Caki2 (cell line): ENCODE measurements at regions not wholly inside any gene's neighbourhood (a gene's known extent, or its start where the extent isn't known, plus 50 kb on each side); places are given as distances from the start of the nearest gene placed in this dataset.
A peak's percentile ranks its signal among the peaks of the same experiment; 100 is the strongest.
"Not testable (repeated sequence)": the region's sequence is repeated elsewhere in the genome, so short reads cannot be mapped to it uniquely, and the experiment has no call there.

Source experiments
- DNase-seq: peaks from one replicate; pipeline ENCODE4 v3.0.0-alpha.2; 2015; ENCODE audit warnings: low read depth
- in situ Hi-C: cut with HindIII; loops from 2 replicates; pipeline ENCODE4 v1.10.0; 2016; ENCODE audit warnings: low sequenced_read_pairs, low pct_unique_long_range_greater_than_20kb, mixed read lengths

DNA sequence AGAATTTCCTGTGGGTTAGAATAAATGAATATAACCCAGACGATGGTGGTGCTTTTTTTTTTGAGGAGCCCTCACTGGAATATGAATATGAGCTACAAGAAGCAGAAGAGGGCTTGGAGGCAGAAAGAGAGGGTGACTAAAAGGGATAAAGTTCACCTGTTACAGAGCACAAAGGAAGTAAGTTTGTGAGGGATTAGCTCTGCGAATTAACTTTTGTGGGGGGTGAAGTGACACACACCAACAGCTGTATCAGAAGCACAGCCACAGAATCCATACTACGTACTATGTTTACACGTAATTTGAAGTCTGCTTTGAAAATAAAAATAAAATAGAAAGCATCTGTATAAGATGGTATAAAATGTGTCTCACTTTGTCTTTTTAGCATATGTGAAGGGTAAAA lies 963.6 kb upstream of the DIAPH2 start:
- DNase-seq: no peak
- in situ Hi-C loops: no loop called here

DNA sequence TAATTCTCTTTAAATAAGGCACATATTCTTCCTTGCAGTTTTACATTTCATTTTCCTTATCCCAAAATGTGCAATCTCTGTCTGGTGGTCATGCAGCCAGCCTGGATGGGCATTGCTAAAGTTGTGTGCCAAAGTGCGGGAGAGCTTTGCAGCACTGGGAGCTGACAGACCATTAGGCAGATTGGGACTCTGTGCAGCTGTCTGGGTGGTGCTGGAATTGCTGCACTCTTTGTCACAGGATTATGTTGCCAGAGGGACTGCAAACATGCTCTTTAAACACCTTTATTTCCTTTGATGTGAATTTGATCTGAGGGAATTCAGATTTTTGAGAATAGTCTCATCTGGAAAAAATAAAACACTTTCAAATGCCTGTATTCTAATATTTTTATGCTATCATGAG lies 956.2 kb upstream of the DIAPH2 start:
- in situ Hi-C loops: no loop called here
- DNase-seq: no peak

- DNase-seq: no peak
- in situ Hi-C loops: no loop called here
Observed at GRCh38 chrX:95729401-95729800, 955.2 kb upstream of the DIAPH2 start.

GRCh38 chrX:95733426-95733825 lies 951.2 kb upstream of the DIAPH2 start:
- in situ Hi-C loops: no loop called here
- no peak for DNase-seq

GRCh38 chrX:95754411-95754810 lies 930.2 kb upstream of the DIAPH2 start:
- in situ Hi-C loops: no loop called here

GRCh38 chrX:95760356-95760755 lies 924.3 kb upstream of the DIAPH2 start:
- in situ Hi-C loops: no loop called here
- no peak for DNase-seq

More at GRCh38 chrX:95754411-95754810, 930.2 kb upstream of the DIAPH2 start:
- no peak for DNase-seq

- DNase-seq: peak; percentile 8
- in situ Hi-C loops: no loop called here
Observed at GRCh38 chrX:95762716-95763115, 921.9 kb upstream of the DIAPH2 start.

- in situ Hi-C loops: no loop called here
- peak; percentile 60 for DNase-seq
Observed at GRCh38 chrX:95764972-95765451, 919.6 kb upstream of the DIAPH2 start.

DNA sequence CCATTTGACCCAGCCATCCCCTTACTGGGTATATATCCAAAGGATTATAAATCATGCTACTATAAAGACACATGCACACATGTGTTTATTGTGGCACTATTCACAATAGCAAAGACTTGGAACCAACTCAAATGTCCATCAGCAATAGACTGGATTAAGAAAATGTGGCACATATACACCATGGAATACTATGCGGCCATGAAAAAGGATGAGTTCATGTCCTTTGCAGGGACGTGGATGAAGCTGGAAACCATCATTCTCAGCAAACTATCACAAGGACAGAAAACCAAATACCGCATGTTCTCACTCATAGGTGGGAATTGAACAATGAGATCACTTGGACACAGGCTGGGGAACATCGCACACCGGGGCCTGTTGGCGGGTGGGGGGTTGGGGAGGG lies 913.4 kb upstream of the DIAPH2 start:
- DNase-seq, in situ Hi-C loops: not testable (repeated sequence)

GRCh38 chrX:95791876-95792275 lies 892.8 kb upstream of the DIAPH2 start:
- in situ Hi-C loops: no loop called here
- no peak for DNase-seq

- DNase-seq: no peak
- in situ Hi-C loops: no loop called here
Observed at GRCh38 chrX:95797344-95797743, 887.3 kb upstream of the DIAPH2 start.

DNA sequence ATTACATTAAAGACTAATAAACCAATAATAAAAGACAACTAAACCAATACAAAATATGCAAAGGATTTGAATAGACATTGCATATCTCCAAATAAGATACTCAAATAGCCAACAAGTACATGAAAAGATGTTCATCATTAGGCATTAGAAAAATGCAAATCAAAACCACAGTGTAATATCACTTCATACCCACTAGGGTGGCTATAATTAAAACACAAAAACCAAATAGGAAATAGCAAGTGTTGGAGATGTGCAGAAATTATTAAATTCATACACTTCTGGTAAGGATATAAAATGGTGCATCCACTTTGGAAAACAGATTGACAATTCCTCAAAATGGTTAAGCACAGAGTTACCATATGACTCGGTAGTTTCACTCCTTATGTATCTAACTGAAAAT lies 860.8 kb upstream of the DIAPH2 start:
- in situ Hi-C loops: no loop called here
- DNase-seq: no peak

DNA sequence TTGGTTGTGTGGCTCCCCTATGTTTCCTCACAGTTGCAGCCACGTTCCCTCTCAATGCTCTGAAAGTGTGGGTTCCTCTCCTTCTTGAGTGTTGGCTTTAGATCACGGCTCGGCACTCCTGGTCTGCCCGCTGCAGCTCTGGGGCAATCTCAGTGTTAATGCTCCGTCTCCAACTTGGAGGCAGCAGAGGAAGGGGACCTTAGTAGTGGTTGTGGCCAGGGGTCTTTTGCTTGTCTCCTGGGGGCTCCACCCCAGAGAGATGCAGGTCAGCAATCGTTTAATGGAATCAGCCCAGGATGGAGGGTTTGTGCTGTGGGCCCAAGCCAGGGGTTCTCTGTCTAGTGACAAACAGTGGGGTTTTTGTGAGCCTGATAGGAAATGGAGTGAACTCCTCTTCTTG lies 849.4 kb upstream of the DIAPH2 start:
- in situ Hi-C loops: no loop called here
- no peak for DNase-seq

GRCh38 chrX:95836517-95836916 lies 848.1 kb upstream of the DIAPH2 start:
- in situ Hi-C loops: no loop called here
- no peak for DNase-seq

DNA sequence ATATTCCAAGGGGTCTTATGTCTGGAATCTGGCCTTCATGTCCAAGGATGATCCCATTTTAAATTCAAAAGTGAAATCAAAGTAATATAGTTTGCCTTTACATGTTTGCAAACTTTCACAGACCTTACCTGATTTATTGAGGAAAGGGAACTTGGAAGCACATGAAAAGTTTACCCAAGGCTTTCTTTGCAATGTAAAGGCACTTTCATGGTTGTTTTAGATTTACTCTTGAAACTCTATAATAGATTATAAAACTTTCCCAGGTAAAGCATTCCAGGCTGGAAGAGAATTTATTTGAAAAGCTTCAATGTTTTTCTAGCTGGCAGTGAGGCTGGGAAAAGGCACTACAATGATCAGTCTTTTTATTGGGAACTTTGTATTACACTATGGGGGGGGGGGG lies 842.8 kb upstream of the DIAPH2 start:
- in situ Hi-C loops: no loop called here
- no peak for DNase-seq

- in situ Hi-C loops: no loop called here
- no peak for DNase-seq
Observed at GRCh38 chrX:95860127-95860526, 824.5 kb upstream of the DIAPH2 start.

DNA sequence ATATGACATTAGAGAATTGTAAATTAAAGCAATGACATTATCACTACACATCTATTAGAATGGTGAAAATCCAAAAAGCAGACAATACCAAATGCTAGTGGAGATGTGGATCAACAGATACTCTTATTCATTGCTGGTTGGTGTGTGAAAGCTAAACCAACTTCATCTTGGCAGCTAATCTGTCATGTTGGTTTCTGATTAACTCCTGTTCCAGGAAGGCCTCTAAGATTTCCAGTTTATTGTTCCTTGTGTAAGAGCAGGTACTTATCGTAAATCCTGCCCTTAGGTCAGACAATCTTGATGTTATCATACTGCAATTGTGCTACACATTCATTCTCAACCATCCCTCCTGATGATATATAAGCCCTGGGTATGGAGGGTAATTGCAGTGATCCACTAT lies 809.0 kb upstream of the DIAPH2 start:
- DNase-seq: peak; percentile 41
- in situ Hi-C loops: no loop called here

DNA sequence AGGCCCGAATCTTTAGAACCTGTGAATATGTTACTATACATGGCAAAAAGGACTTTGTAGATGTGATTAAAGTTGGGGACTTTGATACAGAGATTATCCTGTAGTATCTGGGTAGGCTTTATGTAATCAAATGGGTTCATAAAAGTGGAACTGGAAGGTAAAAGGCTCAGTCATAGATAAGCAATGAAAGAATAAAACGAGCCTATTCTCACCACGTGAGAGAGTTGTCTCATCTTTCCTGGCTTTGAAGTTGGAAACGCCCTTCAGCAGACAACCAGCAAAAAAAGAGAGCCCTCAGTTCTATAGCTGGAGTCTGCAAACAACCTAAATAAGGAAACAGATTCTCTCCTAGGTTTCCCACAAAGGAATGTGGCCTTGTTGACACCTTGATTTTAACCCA lies 805.8 kb upstream of the DIAPH2 start:
- DNase-seq: no peak
- in situ Hi-C loops: no loop called here

GRCh38 chrX:95884186-95884585 lies 800.5 kb upstream of the DIAPH2 start:
- in situ Hi-C loops: no loop called here

DNA sequence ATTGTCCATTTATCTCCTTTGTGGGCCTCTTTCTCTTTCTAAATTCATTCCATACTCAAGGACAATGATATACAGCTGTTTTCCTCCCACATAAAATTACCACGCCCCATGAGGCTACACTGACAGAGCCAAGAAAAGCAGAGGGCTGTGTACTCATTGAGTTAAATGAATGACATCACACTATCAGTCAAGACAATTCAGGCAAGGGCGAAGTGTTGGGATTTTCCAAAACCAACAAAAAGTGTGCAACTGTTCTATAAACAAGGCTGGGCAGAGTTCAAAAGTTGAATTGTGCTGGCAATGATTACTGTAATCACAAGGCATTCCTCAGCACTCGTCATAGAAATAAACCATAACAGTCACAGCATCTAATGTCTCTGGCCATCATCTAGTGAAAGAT lies 799.6 kb upstream of the DIAPH2 start:
- DNase-seq: peak; percentile 92
- in situ Hi-C loops: no loop called here

More at GRCh38 chrX:95884186-95884585, 800.5 kb upstream of the DIAPH2 start:
- DNase-seq: no peak

DNA sequence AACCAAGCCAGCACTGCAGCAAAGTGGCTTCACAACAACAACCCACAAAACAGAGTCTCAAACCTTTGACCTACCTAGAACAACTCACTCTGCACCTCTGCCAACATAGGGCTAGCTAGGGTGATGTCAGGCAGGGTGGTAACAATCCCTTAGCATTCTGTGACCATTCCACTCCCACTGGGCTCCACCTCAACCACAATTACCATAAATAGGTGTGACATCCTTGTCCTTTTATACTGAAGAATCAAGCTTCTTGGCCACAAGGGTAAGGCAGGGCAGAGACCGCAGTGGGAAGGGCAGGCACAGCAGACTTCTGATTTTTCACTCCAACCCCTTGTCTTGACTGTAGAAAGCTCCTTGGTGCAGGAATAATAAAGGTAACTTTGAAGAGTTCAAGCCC lies 795.4 kb upstream of the DIAPH2 start:
- in situ Hi-C loops: no loop called here
- no peak for DNase-seq
